Activated CD4-positive, alpha-beta T cell treated with anti-CD3 and anti-CD28 coated beads, Interleukin-2, amount 10 ng/mL, durations not matched to agents 7 days and 5 days (primary cell): ENCODE measurements at regions not wholly inside any gene's neighbourhood (a gene's known extent, or its start where the extent isn't known, plus 50 kb on each side); places are given as distances from the start of the nearest gene placed in this dataset.

Experiments used
- CTCF ChIA-PET: fragments of 350-600 bp; sonication (Branson Sonifier 250); formaldehyde crosslinking; loops from one replicate; lab custom pipeline; 2021; ENCODE audit warnings: antibody characterized with exemption; lab: Charles Lee
- POLR2A ChIA-PET: fragments of 350-600 bp; sonication (Branson Sonifier 250); formaldehyde crosslinking; loops from one replicate; lab custom pipeline; 2021; ENCODE audit warnings: antibody characterized with exemption; lab: Charles Lee
- DNase-seq: peaks from one replicate; pipeline ENCODE4 v3.0.0-alpha.2; 2020
- H3K27ac Mint-ChIP-seq: one replicate; pipeline ENCODE4 v1.8.0; 2021; ENCODE audit warnings: mild to moderate bottlenecking, moderate library complexity, mixed read lengths
- H3K27me3 Mint-ChIP-seq: one replicate; pipeline ENCODE4 v1.8.0; 2021; ENCODE audit warnings: mixed read lengths
- H3K36me3 Mint-ChIP-seq: one replicate; pipeline ENCODE4 v1.8.0; 2021; ENCODE audit warnings: low read depth, mixed read lengths
- H3K4me1 Mint-ChIP-seq: one replicate; pipeline ENCODE4 v1.8.0; 2021; ENCODE audit warnings: mixed read lengths
- H3K4me3 Mint-ChIP-seq: one replicate; pipeline ENCODE4 v1.8.0; 2021; ENCODE audit warnings: mild to moderate bottlenecking, moderate library complexity, mixed read lengths
- H3K9me3 Mint-ChIP-seq: one replicate; pipeline ENCODE4 v1.8.0; 2021; ENCODE audit warnings: mixed read lengths

DNA sequence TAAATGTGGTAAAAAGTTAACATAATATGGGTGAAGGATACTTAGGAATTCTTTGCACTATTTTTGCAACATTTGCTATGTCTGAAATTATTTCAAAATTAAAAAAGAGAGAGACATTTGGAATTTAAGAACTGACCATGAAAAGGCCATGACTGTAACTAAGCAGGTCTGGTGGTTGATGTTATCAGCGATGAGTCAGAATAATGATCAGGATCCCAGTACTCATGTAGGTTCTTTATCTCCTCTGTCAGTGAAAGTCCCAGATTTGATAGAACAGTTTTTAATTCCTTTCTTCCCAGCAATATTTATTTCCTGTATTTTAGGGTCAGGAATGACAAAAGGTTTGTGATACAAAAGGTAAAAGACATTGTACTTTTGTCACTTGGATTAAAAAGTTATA, 242.4 kb upstream of the ZNF521 start:
- no peaks in the 10 kb centered on the region for H3K27me3 Mint-ChIP-seq
- no peaks in the 10 kb centered on the region for H3K4me1 Mint-ChIP-seq
- CTCF ChIA-PET: no interaction called here
- H3K9me3 Mint-ChIP-seq: no peaks in the 10 kb centered on the region
- POLR2A ChIA-PET: no interaction called here
- no peak overlapping the region for H3K27ac Mint-ChIP-seq
- no peak for DNase-seq
- no peak overlapping the region for H3K4me3 Mint-ChIP-seq
- H3K36me3 Mint-ChIP-seq: no peaks in the 10 kb centered on the region

GRCh38 chr18:25592804-25593360, 240.9 kb upstream of the ZNF521 start:
- ChIA-PET CTCF (no interaction called here), POLR2A (no interaction called here)
- DNase-seq: no peak
- Mint-ChIP-seq H3K27me3 (no peaks in the 10 kb centered on the region), H3K9me3 (peaks cover 4% of the 10 kb centered on the region), H3K36me3 (no peaks in the 10 kb centered on the region), H3K4me3 (no peak overlapping the region), H3K27ac (no peak overlapping the region), H3K4me1 (no peaks in the 10 kb centered on the region)

DNA sequence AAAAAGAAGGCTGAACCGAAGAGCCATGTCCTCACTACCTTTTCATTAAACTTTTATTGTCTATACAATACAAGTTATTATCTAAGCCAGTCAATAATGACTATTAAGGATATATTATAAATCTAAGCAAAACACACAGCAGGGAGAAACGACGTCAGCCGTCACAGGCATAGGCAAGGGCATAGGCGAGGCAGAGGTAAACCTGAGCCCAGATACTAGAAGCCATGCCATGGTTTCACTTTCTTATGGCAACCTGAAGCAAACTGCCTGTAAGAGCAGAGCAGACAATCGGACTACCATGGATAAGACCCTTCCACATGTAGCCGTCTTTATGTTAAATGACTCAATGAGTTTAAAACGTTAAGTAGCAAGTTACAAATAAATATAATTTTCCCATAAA, 238.5 kb upstream of the ZNF521 start:
- ChIA-PET POLR2A (no interaction called here), CTCF (no interaction called here)
- no peaks in the 10 kb centered on the region for H3K4me1 Mint-ChIP-seq
- no peak overlapping the region for H3K27ac Mint-ChIP-seq
- H3K27me3 Mint-ChIP-seq: no peaks in the 10 kb centered on the region
- no peak for DNase-seq
- no peak overlapping the region for H3K4me3 Mint-ChIP-seq
- peaks cover 8% of the 10 kb centered on the region for H3K9me3 Mint-ChIP-seq
- H3K36me3 Mint-ChIP-seq: no peaks in the 10 kb centered on the region

- H3K9me3 Mint-ChIP-seq: peaks cover 8% of the 10 kb centered on the region
- no peak overlapping the region for H3K27ac Mint-ChIP-seq
- no peak overlapping the region for H3K4me3 Mint-ChIP-seq
- no peak for DNase-seq
- CTCF ChIA-PET: no interaction called here
- H3K27me3 Mint-ChIP-seq: no peaks in the 10 kb centered on the region
- H3K36me3 Mint-ChIP-seq: no peaks in the 10 kb centered on the region
- POLR2A ChIA-PET: no interaction called here
- H3K4me1 Mint-ChIP-seq: no peaks in the 10 kb centered on the region
Observed at GRCh38 chr18:25587545-25587944, 235.6 kb upstream of the ZNF521 start.

- Mint-ChIP-seq H3K36me3 (no peaks in the 10 kb centered on the region), H3K27ac (no peak overlapping the region), H3K27me3 (no peaks in the 10 kb centered on the region), H3K9me3 (no peaks in the 10 kb centered on the region), H3K4me3 (no peak overlapping the region), H3K4me1 (no peaks in the 10 kb centered on the region)
- DNase-seq: no peak
- ChIA-PET POLR2A (no interaction called here), CTCF (no interaction called here)
Observed at GRCh38 chr18:25568986-25569385, 217.0 kb upstream of the ZNF521 start.

DNA sequence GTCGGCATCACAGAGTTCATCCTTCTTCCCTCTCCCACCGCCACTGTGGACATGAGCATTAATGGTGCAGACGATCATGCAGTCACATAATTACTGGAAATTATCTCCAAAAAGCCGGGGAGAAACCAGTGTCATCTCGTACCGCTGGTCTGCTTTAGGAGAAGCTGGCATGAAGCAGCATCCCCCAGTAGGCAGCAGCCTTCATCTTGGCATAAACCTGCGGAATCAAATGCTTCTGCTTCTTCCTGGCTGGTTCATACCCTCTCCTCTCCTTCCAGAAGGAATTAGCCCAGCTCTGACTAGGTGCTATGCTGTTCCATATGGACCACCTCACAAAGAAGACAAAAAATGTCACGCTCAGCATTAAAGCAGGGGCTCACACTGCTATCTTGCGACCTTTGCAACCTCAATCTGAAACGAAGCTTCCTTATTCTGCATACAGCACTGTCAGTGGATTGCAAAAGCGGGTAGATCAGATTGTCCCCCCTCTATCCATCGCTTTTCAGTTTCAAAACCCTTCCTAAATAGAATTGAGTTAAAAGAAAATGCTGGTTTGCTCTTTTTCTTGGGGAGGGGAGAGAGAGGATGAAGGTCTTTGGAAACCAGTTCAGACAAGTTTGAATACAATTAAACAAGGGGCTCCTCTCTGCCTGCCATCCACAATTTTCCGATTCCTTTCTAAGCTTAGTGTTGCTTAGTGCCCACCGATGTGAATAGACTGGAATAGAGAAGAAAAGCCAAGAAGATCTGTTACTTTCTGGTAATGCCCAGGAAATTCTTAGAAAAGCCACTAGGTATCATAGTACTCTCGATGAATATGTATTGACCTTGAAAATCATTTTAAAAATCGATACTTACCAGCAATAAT, 212.1 kb upstream of the ZNF521 start:
- no peaks in the 10 kb centered on the region for H3K36me3 Mint-ChIP-seq

DNA sequence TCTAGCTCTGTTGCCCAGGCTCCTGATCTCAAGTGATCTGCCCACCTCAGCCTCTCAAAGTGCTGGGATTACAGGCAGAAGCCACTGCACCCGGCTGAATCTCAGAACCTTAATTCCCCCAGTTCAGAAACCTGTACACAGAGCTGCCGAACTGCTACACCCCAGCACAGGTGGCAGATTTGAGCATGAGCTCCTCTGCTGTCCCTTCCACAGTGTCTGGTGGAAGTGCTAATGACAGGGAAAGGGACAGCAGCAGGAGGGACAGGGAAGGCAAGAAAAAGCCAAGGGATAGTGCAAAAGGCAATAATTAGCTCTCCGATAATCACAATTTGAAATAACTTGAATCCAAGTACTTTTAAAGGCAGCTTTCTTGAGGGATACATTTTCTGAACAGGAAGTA, 211.4 kb upstream of the ZNF521 start:
- Mint-ChIP-seq H3K36me3 (no peaks in the 10 kb centered on the region), H3K9me3 (no peaks in the 10 kb centered on the region), H3K4me3 (no peak overlapping the region), H3K4me1 (no peaks in the 10 kb centered on the region), H3K27ac (no peak overlapping the region), H3K27me3 (no peaks in the 10 kb centered on the region)
- no peak for DNase-seq
- ChIA-PET POLR2A (no interaction called here), CTCF (no interaction called here)

More for the DNA sequence above, 212.1 kb upstream of the ZNF521 start:
- no peaks in the 10 kb centered on the region for H3K27me3 Mint-ChIP-seq
- POLR2A ChIA-PET: no interaction called here
- no peaks in the 10 kb centered on the region for H3K9me3 Mint-ChIP-seq
- DNase-seq: no peak
- H3K4me3 Mint-ChIP-seq: no peak overlapping the region
- H3K4me1 Mint-ChIP-seq: no peaks in the 10 kb centered on the region
- H3K27ac Mint-ChIP-seq: no peak overlapping the region
- CTCF ChIA-PET: no interaction called here

DNA sequence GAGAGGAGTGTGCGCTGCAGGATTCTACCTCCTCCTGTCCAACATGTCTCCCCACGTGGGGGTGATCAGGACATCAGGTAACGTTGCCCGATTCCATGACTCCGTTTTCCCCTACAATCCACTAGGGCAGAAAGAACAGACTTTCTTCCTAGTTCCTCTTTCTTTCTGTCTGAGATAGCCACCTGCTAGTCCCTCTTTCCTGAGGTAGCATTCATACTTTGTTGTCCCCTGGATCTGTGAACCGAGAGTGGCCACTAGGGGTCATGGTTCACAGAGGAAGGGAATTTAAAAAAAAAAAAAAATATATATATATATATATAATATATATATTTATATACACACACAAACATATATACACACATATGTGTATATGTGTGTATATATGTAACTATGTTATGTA, 210.0 kb upstream of the ZNF521 start:
- no peak for DNase-seq
- CTCF ChIA-PET: no interaction called here
- Mint-ChIP-seq H3K27ac (no peak overlapping the region), H3K36me3 (no peaks in the 10 kb centered on the region), H3K9me3 (no peaks in the 10 kb centered on the region), H3K4me1 (no peaks in the 10 kb centered on the region), H3K4me3 (no peak overlapping the region), H3K27me3 (no peaks in the 10 kb centered on the region)
- POLR2A ChIA-PET: no interaction called here

GRCh38 chr18:25560369-25560768, 208.4 kb upstream of the ZNF521 start:
- Mint-ChIP-seq H3K27me3 (no peaks in the 10 kb centered on the region), H3K9me3 (no peaks in the 10 kb centered on the region), H3K27ac (no peak overlapping the region), H3K4me1 (no peaks in the 10 kb centered on the region), H3K4me3 (no peak overlapping the region), H3K36me3 (no peaks in the 10 kb centered on the region)
- DNase-seq: no peak
- ChIA-PET POLR2A (interaction anchor here (0.7 kb wide), 1 partner anchor 73 kb away, joined by 3 read pairs; no protein-coding TSS in a partner anchor), CTCF (no interaction called here)

DNA sequence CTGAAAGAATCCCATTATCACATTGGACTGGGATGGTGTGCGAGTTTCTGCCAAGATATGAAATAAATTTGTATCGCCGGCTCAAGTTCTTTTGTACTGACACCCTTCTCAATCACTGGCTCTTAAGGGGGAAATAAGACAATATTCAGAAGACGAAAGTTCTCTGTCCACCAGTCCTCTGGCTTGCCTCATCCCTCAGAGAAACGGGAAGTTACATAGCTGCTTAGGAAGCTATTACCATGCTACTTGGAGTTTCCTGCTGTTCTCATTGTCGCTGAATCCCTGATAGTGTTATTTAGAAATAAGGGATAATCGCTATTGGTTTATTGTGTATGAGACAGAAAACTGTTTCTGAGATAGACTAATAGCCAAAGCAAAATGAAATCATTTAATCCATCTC, 205.0 kb upstream of the ZNF521 start:
- Mint-ChIP-seq H3K4me1 (no peaks in the 10 kb centered on the region), H3K27me3 (no peaks in the 10 kb centered on the region), H3K36me3 (no peaks in the 10 kb centered on the region), H3K27ac (no peak overlapping the region), H3K9me3 (no peaks in the 10 kb centered on the region), H3K4me3 (no peak overlapping the region)
- ChIA-PET CTCF (no interaction called here), POLR2A (no interaction called here)
- DNase-seq: no peak

DNA sequence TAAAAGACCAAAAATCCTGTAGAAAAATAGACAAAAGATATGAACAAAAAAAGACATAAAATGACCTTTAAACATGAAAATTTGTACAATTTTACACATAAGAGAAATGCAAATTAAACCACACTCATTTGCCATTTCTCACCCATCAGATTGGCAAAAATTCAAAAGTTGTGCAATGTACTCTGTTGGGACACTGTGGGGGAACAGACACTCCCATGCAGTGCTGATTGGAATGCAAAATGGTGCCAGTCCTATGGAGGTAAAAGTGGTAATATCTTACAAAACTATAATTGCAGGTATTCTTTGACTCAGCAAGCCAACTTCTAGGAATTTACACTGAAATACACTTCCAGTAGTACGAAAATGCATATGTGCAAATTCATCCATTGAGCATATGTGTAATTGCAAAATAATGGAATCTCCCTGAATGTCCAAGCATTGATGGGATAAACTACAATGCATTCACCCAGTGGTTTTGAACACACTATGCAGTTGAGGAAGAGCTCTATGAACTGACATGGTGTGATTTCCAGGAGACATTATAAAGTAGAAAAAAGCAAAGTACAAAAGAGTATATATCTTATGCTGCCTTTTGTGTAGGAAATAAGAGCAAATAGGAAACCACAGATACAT, 201.8 kb upstream of the ZNF521 start:
- H3K27ac Mint-ChIP-seq: no peak overlapping the region
- no peak overlapping the region for H3K4me3 Mint-ChIP-seq
- DNase-seq: no peak
- ChIA-PET CTCF (no interaction called here), POLR2A (no interaction called here)
- no peaks in the 10 kb centered on the region for H3K36me3 Mint-ChIP-seq
- no peaks in the 10 kb centered on the region for H3K9me3 Mint-ChIP-seq
- no peaks in the 10 kb centered on the region for H3K4me1 Mint-ChIP-seq
- H3K27me3 Mint-ChIP-seq: no peaks in the 10 kb centered on the region

DNA sequence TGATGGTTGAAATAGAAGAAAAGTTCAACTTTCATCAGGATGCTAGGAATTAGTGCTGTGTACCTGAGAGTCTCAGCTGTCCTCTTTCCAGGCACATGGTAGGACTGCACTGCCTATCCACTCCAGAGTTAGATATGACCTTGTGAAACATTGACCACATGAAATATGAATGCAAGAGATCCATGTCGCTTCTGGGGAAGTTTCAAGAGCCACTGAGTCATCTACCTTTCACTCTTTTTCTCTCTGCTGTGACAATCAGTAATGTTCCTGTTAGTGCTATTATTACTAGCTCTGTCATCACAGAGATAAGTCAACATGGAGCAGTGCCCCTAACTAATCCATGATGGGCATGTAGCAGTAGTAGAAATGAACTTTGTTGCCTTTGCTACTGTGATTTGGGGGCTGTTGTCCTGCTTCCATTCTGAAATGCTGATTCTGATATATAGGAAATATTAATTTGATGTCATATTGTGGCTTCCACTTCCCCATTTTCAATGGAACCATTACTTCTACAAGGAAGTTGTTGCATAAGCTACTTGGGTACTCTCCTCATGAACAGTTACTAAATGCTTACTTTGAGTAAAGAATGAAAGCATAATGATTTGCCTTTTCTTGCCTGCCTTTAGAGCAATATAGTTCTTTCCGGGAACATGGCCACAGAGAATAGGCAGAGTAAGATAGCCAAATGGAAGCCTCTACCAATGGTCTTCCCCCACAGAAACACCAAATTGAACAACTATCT, 192.8 kb upstream of the ZNF521 start:
- Mint-ChIP-seq H3K9me3 (peaks cover 3% of the 10 kb centered on the region), H3K4me3 (no peak overlapping the region), H3K4me1 (no peaks in the 10 kb centered on the region), H3K27ac (no peak overlapping the region), H3K36me3 (no peaks in the 10 kb centered on the region), H3K27me3 (no peaks in the 10 kb centered on the region)
- ChIA-PET POLR2A (no interaction called here), CTCF (no interaction called here)
- DNase-seq: no peak
